Motor neuron (in vitro differentiated cells): ENCODE measurements at regions not wholly inside any gene's neighbourhood (a gene's known extent, or its start where the extent isn't known, plus 50 kb on each side); places are given as distances from the start of the nearest gene placed in this dataset.

Experiments
- ATAC-seq, 8 experiments: fragments of 200-7000 bp; cut with Tn5 transposase; replicated peaks in 6 of 8; 2 replicates each; pipeline ENCODE4 v1.8.0; 2021; ENCODE audit warnings: mild to moderate bottlenecking in 8 of 8, moderate library complexity in 8 of 8
- H3K27ac ChIP-seq, 2 donors: fragments of 250-450 bp; sonication (Bioruptor Pico); 2 replicates each; pipeline ENCODE4 v1.9.0; 2021; ENCODE audit warnings: antibody characterized with exemption in 2 of 2, mild to moderate bottlenecking in 2 of 2, moderate library complexity in 1 of 2
- H3K4me1 ChIP-seq, 2 donors: fragments of 250-450 bp; sonication (Bioruptor Pico); replicated peaks in 1 of 2; 2 replicates each; pipeline ENCODE4 v1.6.1; 2021; ENCODE audit warnings: antibody characterized with exemption in 2 of 2, mild to moderate bottlenecking in 2 of 2, moderate library complexity in 1 of 2
- H3K4me3 ChIP-seq, 5 donors: fragments of 250-450 bp; sonication (Bioruptor Pico); 2 replicates each; pipeline ENCODE4 v1.9.0; 2021; ENCODE audit warnings: antibody characterized with exemption in 5 of 5, mild to moderate bottlenecking in 5 of 5, moderate library complexity in 4 of 5
- WGBS, 10 experiments: fragments of 450-650 bp; shearing (Covaris generic); methylation state at CpG; one replicate each; pipeline ENCODE4 v1.0.0; 2022; 5-methylcytosine and 5-hydroxymethylcytosine counted together
- in situ Hi-C, 9 experiments: fragments of 400-800 bp; cut with MboI; loops; one replicate each; pipeline ENCODE4 v1.15.0; 2021; ENCODE audit warnings: low sequenced_read_pairs in 9 of 9, low pct_unique_long_range_greater_than_20kb in 2 of 9; ENCODE audit not compliant: unreplicated experiment in 9 of 9

DNA sequence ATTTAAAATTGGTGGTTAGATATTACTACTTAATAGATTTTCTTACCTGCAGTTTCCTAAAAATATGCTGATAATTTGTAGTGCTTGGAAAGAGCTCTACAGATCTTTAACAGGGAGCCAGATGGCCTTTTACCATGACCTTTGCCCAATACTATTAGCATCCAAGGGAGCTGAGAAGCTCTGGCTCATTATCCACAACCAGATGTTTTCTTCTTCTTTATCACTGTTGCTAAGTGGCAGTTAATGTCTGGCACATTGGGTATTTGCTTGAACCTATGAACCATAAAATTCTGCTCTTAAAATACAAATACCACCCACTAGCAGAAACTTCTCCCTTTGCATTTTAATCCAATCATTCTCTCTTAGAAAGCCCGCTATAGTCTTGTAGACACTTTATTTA is 1480.3 kb downstream of the C4orf33 start:
- in situ Hi-C loops: no loop called here
- no peak for ATAC-seq
- H3K4me3 ChIP-seq: no peak overlapping the region
- peaks cover 0 to 15% of the 10 kb centered on the region in 2 donors for H3K4me1 ChIP-seq
- 0 to 40% (median 7%) methylated on average over 1 of the region's 1 CpG; no CpG with 5 or more reads in 3 of the 10 experiments for WGBS, 10 experiments
- H3K27ac ChIP-seq: no peak overlapping the region

DNA sequence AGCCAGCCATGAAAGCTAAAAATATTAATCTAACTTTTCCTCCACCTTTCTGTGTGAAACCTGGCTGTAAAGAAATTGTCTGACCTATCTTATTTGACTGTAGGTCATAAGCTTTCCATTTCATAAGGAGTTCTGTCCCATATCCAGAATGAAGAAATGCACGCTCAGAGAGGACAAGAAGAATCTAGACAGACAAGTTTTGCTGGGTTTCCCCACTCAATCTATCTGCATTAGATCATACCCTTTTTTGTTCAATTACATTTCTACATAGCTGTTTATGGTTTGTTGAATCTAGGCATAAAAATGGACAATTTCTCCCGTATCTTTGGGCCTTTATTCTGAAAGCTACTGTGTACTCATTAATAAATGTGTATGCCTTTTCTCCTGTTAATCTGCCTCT is 1495.1 kb downstream of the C4orf33 start:
- no peak for ATAC-seq
- WGBS, 10 experiments: 0 to 100% (median 86%) methylated on average over 1 to 2 of the region's 2 CpGs; no CpG with 5 or more reads in 1 of the 10 experiments
- in situ Hi-C loops: no loop called here

DNA sequence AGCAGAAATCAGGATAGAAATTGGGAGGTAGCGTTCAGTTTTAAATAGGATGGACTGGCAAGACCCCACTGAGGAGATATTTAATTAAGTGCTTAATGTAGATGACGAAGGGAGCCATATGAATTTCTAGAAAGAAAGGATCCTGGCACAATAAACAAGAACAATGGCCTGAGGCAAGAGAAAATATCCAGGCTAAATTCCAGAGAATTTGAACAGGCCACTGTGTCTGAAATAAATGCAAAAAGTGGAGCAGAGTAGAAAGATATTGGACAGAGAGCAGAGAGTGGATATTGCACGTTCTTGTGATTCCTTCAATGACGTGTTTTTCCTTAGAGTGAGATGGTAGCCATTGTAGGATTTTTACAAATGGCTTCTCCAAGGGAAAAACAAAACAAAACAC is 1504.8 kb downstream of the C4orf33 start:
- 0 to 100% (median 88%) methylated on average over 1 to 4 of the region's 4 CpGs for WGBS, 10 experiments
- Histone ChIP-seq H3K4me3 (no peak overlapping the region), H3K27ac (no peak overlapping the region), H3K4me1 (no peaks in the 10 kb centered on the region)
- no peak for ATAC-seq
- in situ Hi-C loops: no loop called here

More for the DNA sequence above, 1495.1 kb downstream of the C4orf33 start:
- Histone ChIP-seq H3K4me1 (no peaks in the 10 kb centered on the region), H3K4me3 (no peak overlapping the region), H3K27ac (no peak overlapping the region)

GRCh38 chr4:130603043-130603442 is 1507.1 kb downstream of the C4orf33 start:
- WGBS, 10 experiments: 0 to 100% (median 80%) methylated on average over 1 to 3 of the region's 3 CpGs; no CpG with 5 or more reads in 3 of the 10 experiments
- H3K4me1 ChIP-seq: no peaks in the 10 kb centered on the region
- H3K4me3 ChIP-seq: no peak overlapping the region
- H3K27ac ChIP-seq: no peak overlapping the region
- in situ Hi-C loops: no loop called here
- no peak for ATAC-seq

DNA sequence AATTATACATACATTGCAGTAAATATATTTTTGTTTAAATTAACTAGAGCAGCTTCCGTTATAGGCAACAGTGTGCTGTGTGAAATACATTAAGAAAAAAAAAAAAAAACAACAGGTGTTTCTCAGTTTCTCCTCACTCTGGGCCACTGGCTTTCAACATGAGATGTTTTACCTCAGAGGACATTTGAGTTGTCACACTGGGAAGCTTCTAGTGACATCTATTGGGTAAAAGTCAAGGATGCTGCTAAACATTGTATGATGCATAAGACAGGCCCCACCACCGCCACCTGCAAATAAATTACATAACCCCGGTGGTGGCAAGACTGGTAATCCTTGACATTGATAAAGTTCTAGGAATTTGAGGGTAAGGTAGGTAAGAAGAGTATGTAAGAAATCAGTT is 1512.2 kb downstream of the C4orf33 start:
- Histone ChIP-seq H3K4me1 (no peaks in the 10 kb centered on the region), H3K4me3 (no peak overlapping the region), H3K27ac (no peak overlapping the region)
- no peak for ATAC-seq
- in situ Hi-C loops: no loop called here
- 10 to 100% (median 94%) methylated on average over 1 to 3 of the region's 3 CpGs; no CpG with 5 or more reads in 1 of the 10 experiments for WGBS, 10 experiments

DNA sequence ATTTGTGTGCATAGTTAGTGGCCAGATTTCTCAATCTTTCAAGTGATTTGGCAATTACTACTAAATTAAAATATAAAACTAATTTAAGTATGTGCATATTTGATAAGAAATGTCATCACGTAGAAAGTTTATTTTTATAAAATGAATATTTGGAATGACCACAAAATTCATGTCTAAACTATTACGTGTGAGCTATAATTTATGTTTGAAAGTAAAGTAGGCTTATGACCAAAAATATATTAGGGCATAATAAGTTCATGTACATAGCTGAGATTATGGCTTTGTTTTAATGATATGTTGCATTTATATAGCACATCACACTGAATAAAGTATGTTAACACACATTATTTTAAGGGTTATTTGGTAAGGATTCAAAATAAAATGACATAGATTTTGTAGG is 1532.6 kb downstream of the C4orf33 start:
- no peaks in the 10 kb centered on the region for H3K4me1 ChIP-seq
- H3K27ac ChIP-seq: no peak overlapping the region
- in situ Hi-C loops: no loop called here
- H3K4me3 ChIP-seq: no peak overlapping the region
- no peak for ATAC-seq
- WGBS, 10 experiments: 11 to 100% (median 79%) methylated on average over 1 to 2 of the region's 2 CpGs; no CpG with 5 or more reads in 1 of the 10 experiments

DNA sequence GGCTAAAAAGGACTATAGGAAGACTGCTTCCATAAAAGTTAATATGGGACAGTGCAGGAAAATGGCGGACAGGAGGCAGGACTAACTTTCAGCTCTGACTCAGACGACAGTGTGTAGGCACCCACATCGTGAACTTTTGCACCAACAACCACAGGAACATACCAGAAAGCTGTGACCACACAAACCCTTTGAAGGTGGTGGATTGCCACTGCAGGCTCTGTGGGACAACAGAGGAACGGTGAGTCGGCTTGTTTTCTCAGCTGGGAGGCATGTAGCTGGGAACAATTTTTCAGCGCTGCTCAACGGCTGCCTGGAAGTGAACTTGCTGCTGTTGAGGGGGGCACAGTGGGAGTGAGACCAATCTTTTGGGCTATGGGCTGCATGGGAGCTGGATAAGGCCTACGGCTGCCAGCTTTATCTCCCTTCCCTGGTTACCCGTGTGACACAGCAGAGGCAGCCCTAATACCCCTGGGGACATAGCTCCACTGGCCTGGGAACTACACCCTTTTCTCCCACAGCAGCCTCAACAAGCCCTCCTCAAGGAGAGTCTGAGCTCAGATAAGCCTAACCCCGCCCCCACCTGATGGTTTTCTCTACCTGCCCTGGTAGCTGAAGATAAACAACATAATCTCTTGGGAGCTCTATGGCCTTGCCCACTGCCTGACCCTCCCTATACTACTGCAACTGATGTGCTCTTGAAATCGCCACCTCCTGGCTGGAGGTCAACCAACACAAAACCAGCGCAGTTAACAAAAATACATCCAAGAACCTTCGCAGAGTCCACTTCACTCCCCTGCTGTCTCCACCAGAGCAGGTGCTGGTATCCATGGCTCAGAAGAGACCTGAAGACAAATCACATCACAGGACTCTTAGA is 1537.0 kb downstream of the C4orf33 start:
- 0 to 100% (median 93%) methylated on average over 1 to 9 of the region's 13 CpGs; no CpG with 5 or more reads in 1 of the 10 experiments for WGBS, 10 experiments
- no peak overlapping the region for H3K4me3 ChIP-seq
- in situ Hi-C loops: no loop called here
- H3K4me1 ChIP-seq: no peaks in the 10 kb centered on the region
- H3K27ac ChIP-seq: no peak overlapping the region
- no peak for ATAC-seq

DNA sequence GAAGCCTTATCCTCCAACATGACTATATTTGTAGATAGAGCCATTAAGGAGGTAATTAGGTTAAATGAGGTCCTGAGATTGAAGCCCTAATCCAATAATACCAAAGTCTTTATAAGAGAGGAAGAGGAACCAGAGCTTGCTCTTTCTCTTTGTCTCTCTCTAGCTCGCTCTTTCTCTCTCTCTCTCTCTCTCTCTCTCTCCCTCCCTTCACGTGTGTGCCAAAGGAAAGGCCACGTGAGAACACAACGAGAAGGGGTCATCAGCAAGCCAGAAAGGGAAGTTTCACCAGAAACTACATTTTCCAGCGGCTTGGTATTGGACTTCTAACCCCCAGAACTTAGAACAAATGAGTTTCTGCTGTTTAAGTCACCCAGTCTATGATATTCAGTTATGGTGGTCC is 1540.5 kb downstream of the C4orf33 start:
- in situ Hi-C loops: no loop called here
- WGBS, 10 experiments: 0 to 100% (median 57%) methylated on average over 1 to 4 of the region's 5 CpGs; no CpG with 5 or more reads in 1 of the 10 experiments
- Histone ChIP-seq H3K4me3 (no peak overlapping the region), H3K27ac (no peak overlapping the region), H3K4me1 (no peaks in the 10 kb centered on the region)
- ATAC-seq: no peak

DNA sequence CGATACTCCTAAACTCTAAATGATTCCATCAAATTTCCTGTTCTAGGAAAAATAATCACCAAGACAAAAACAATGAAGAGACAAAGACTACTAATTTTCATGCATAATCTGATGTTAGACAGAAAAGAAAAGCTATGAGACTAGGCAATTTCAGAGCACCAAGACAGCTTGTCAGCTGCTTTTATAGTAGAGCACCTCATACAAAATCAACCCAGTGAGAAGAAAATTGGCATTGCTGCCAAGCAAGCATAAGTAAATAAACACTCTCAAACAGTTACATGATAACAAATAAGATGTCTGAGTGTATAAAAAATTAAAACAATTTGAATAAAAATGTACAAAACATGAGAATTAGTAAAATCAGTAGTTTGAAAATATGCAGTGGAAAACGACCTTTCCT is 1544.6 kb downstream of the C4orf33 start:
- in situ Hi-C loops: no loop called here
- no peak for ATAC-seq
- no peak overlapping the region for H3K4me3 ChIP-seq
- no peak overlapping the region for H3K27ac ChIP-seq
- WGBS, 10 experiments: 0 to 82% (median 74%) methylated on average over 2 of the region's 2 CpGs; no CpG with 5 or more reads in 1 of the 10 experiments
- no peaks in the 10 kb centered on the region for H3K4me1 ChIP-seq

DNA sequence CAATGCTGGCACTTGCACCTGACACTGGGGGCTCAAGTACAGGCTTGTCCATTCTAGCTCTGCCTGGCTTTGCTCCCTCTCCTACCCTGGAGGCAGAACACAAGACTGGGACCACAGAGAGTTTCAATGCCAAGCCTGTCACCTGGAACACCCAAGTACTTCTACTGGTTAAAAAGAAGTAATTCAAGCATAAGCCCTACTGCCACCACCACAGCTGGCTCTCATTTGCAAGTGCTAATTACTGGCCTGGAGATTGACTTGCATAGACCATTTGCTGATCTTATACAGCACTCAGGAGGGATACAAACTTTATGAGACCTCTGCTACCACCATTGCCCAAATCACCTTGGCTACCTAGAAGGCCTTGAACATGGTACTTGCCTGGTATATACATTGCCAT is 1550.9 kb downstream of the C4orf33 start:
- in situ Hi-C loops: no loop called here
- H3K27ac ChIP-seq: no peak overlapping the region
- H3K4me3 ChIP-seq: no peak overlapping the region
- no peak for ATAC-seq
- no peaks in the 10 kb centered on the region for H3K4me1 ChIP-seq

- WGBS, 10 experiments: 40 to 100% (median 84%) methylated on average over 1 to 2 of the region's 2 CpGs
- no peak overlapping the region for H3K4me3 ChIP-seq
- in situ Hi-C loops: no loop called here
- H3K4me1 ChIP-seq: no peaks in the 10 kb centered on the region
- H3K27ac ChIP-seq: no peak overlapping the region
- ATAC-seq: no peak
These were observed 1552.6 kb downstream of the C4orf33 start for GRCh38 chr4:130648570-130648969.

DNA sequence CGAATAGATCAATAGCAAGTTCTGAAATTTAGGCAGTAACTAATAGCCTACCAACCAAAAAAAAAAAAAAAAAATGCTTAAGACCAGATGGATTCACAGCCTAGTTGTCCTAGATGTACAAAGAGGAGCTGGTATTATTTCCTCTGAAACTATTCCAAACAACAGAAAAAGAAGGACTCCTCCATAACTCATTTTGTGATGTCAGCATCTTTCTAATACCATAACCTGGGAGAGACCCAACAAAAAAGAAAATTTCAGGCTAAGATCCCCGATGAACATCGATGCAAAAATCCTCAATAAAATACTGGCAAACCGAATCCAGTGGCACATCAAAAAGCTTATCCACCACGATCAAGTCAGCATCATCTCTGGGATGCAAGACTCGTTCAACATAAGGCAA is 1557.9 kb downstream of the C4orf33 start:
- Histone ChIP-seq H3K4me3 (no peak overlapping the region), H3K4me1 (no peaks in the 10 kb centered on the region), H3K27ac (no peak overlapping the region)
- in situ Hi-C loops: no loop called here
- 5 to 100% (median 85%) methylated on average over 1 to 6 of the region's 6 CpGs for WGBS, 10 experiments
- no peak for ATAC-seq

- in situ Hi-C loops: no loop called here
- WGBS, 10 experiments: 0 to 94% (median 54%) methylated on average over 1 to 2 of the region's 2 CpGs; no CpG with 5 or more reads in 2 of the 10 experiments
- no peak for ATAC-seq
These were observed 1563.4 kb downstream of the C4orf33 start for GRCh38 chr4:130659320-130659719.

DNA sequence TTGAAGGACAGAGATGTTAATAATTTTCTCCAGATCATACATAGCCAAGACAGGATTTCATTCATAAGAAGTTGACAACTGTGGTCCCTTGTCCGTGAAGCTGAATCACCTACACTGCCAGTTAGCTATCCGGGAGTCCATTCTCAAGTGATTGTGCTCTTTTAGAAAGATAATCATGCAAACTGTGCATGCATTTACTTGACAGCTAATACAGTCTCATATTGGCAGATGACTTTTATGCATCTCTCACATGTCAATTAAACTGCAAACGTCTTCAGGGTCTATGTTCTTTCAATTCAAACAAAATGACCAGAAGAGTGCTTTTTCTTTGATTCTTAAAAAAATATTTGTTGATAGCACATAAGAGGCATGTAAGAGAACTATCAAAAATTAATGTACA is 1572.9 kb downstream of the C4orf33 start:
- no peak for ATAC-seq
- 0 to 100% (median 54%) methylated on average over 1 to 3 of the region's 3 CpGs; no CpG with 5 or more reads in 4 of the 10 experiments for WGBS, 10 experiments
- in situ Hi-C loops: no loop called here
- Histone ChIP-seq H3K27ac (no peak overlapping the region), H3K4me3 (no peak overlapping the region), H3K4me1 (no peaks in the 10 kb centered on the region)

More at GRCh38 chr4:130659320-130659719, 1563.4 kb downstream of the C4orf33 start:
- H3K4me1 ChIP-seq: no peaks in the 10 kb centered on the region
- H3K4me3 ChIP-seq: no peak overlapping the region
- no peak overlapping the region for H3K27ac ChIP-seq
